ENCODE measurements at regions not wholly inside any gene's neighbourhood (a gene's known extent, or its start where the extent isn't known, plus 50 kb on each side); places are given as distances from the start of the nearest gene placed in this dataset.

- Histone ChIP-seq H3K4me3 (replicated peaks in 1 of 2; ENCODE audit: low read depth in 1 of 2, low read length in 2 of 2) (no peak overlapping the region), H3K27me3 (ENCODE audit: insufficient read depth, low read length) (0 out of 2 replicates have a peak, but pooled peaks cover 14% of the 10 kb centered on the region), H3K9me3 (ENCODE audit: control insufficient read depth in 1 of 2, insufficient read depth in 1 of 2, low read depth in 1 of 2, low read length in 2 of 2) (no peaks in the 10 kb centered on the region), H3K9me2 (ENCODE audit: insufficient read depth) (no peaks in the 10 kb centered on the region), H3K4me2 (ENCODE audit: low read length) (no peak overlapping the region), H3K36me3 (ENCODE audit: control insufficient read depth in 1 of 2, insufficient read depth in 2 of 2, low read length in 2 of 2) (no peaks in the 10 kb centered on the region), H3K4me1 (ENCODE audit: control insufficient read depth in 1 of 2, insufficient read depth in 2 of 2, low read length in 2 of 2) (no peaks in the 10 kb centered on the region), H4K20me1 (ENCODE audit: insufficient read depth) (no peaks in the 10 kb centered on the region), H2AFZ (ENCODE audit: low read depth, low read length, poor library complexity, severe bottlenecking) (no peak overlapping the region), H3K27ac (ENCODE audit: low read depth, low read length) (no peak overlapping the region), H3K79me2 (ENCODE audit: insufficient read depth, low read length) (no peaks in the 10 kb centered on the region), H3K9ac (ENCODE audit: low read length) (no peak overlapping the region)
- ChIA-PET POLR2A (no interaction called here), RAD21 (ENCODE audit: low non-redundant PET in 1 of 2, low total read pairs in 2 of 2, uncharacterized antibody in 2 of 2, unreplicated experiment in 2 of 2) (no interaction called here), CTCF (no interaction called here)
- no peak for TF ChIP-seq EZH2phosphoT487 (IDR thresholded peaks at IDR 0.05; ENCODE audit: borderline replicate concordance)
- no peak for TF ChIP-seq ATF3 (IDR thresholded peaks at IDR 0.05)
- no peak for TF ChIP-seq ZFX (IDR thresholded peaks at IDR 0.05)
- no peak for ATAC-seq
- BruUV-seq (replicated peaks): no TSS peak
- DNase-seq (ENCODE audit: low read depth, low spot score): no peak
- intact Hi-C loops (cut with micrococcal nuclease): no loop called here
These were observed 177.3 kb upstream of the ETV3 start for GRCh38 chr1:157315544-157315943.

- H3K27ac ChIP-seq (ENCODE audit: low read depth, low read length): no peak overlapping the region
- TF ChIP-seq CEBPB (IDR thresholded peaks at IDR 0.05; ENCODE audit: low read depth) (no peak), EZH2 (IDR thresholded peaks at IDR 0.05) (no peak), FOSL1 (IDR thresholded peaks at IDR 0.05; ENCODE audit: low read depth) (no peak)
- intact Hi-C loops (cut with micrococcal nuclease): no loop called here
- H3K4me1 ChIP-seq (ENCODE audit: control insufficient read depth in 1 of 2, insufficient read depth in 2 of 2, low read length in 2 of 2): no peaks in the 10 kb centered on the region
- ChIA-PET POLR2A (no interaction called here), CTCF (no interaction called here), RAD21 (ENCODE audit: low non-redundant PET in 1 of 2, low total read pairs in 2 of 2, uncharacterized antibody in 2 of 2, unreplicated experiment in 2 of 2) (no interaction called here)
- H3K9ac ChIP-seq (ENCODE audit: low read length): no peak overlapping the region
- H3K27me3 ChIP-seq (ENCODE audit: insufficient read depth, low read length): peaks cover 25% of the 10 kb centered on the region
- no peak for ATAC-seq
- H3K9me2 ChIP-seq (ENCODE audit: insufficient read depth): no peaks in the 10 kb centered on the region
- DNase-seq (ENCODE audit: low read depth, low spot score): no peak
- no peaks in the 10 kb centered on the region for H4K20me1 ChIP-seq (ENCODE audit: insufficient read depth)
- H3K79me2 ChIP-seq (ENCODE audit: insufficient read depth, low read length): no peaks in the 10 kb centered on the region
- H3K4me3 ChIP-seq (replicated peaks in 1 of 2; ENCODE audit: low read depth in 1 of 2, low read length in 2 of 2): no peak overlapping the region
- H3K36me3 ChIP-seq (ENCODE audit: control insufficient read depth in 1 of 2, insufficient read depth in 2 of 2, low read length in 2 of 2): no peaks in the 10 kb centered on the region
- no TSS peak for BruUV-seq (replicated peaks)
- no peak overlapping the region for H2AFZ ChIP-seq (ENCODE audit: low read depth, low read length, poor library complexity, severe bottlenecking)
- no peaks in the 10 kb centered on the region for H3K9me3 ChIP-seq (ENCODE audit: control insufficient read depth in 1 of 2, insufficient read depth in 1 of 2, low read depth in 1 of 2, low read length in 2 of 2)
- H3K4me2 ChIP-seq (ENCODE audit: low read length): no peak overlapping the region
These were observed 176.2 kb upstream of the ETV3 start for GRCh38 chr1:157314408-157314807.
